ENCODE measurements at regions not wholly inside any gene's neighbourhood (a gene's known extent, or its start where the extent isn't known, plus 50 kb on each side); places are given as distances from the start of the nearest gene placed in this dataset.

DNA sequence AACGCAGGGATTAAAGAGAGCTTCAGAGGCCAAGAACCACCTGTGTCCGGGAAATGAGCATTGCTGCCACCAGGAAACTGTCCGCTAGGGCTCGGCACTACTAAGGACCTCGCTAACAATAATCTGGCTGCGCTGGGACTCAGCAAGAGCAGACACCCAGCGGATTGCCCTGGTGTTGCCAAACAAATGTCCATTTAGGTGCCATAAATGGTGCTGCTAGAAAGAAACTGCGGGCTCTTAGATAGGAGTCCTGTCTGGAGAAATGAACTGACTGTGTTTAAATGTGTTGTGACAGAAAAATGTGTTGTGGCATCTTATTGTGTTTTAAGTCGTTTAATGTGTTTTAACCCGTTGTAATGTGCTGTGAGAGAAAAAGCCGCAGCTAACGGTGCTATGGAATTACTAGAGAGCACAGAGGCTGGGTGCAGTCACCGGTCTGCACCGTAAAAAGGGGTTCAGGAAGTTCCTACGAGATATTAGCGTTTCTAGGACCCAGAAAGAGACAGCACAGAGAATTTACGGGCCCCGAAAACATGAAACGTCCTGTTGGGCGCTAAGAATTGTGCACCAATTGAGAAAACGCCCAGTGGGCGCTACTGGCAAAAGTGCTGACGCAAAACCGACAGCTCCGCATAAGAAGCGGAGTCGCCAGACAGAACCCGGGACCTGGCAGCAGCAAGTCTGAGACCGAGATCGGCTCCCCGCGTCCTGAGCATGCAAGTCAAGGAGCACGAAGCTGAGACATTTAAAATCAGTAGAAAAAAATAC, 90.6 kb downstream of the ANXA2R start:
- H3K36me3 ChIP-seq (ENCODE audit: insufficient read depth, low read length, poor library complexity, severe bottlenecking): no peaks in the 10 kb centered on the region
- intact Hi-C loops (cut with micrococcal nuclease; ENCODE audit: unreplicated experiment): loop anchor here (1.0 to 5.0 kb wide), 8 partner anchors 35 to 173 kb away; partner anchors contain the start of genes ANXA2R and ZNF131
- peaks cover 17% of the 10 kb centered on the region for H3K4me1 ChIP-seq (ENCODE audit: insufficient read depth, low read length, poor library complexity, severe bottlenecking)
- ChIA-PET CTCF (interaction anchor here (0.5 to 2.0 kb wide), 7 partner anchors 41 to 136 kb away, joined by 3 to 9 read pairs (median 4); no protein-coding TSS in a partner anchor), POLR2A (ENCODE audit: low non-redundant PET) (interaction anchor here (0.6 to 1.3 kb wide), 2 partner anchors 21 to 44 kb away, joined by 3 to 5 read pairs; no protein-coding TSS in a partner anchor)
- H3K27ac ChIP-seq (ENCODE audit: low read depth, low read length, poor library complexity, severe bottlenecking): peak overlapping the region; percentile 96
- peaks cover 23% of the 10 kb centered on the region for H3K9me3 ChIP-seq (ENCODE audit: low read depth, low read length, poor library complexity, severe bottlenecking)
- TF ChIP-seq EZH2 (IDR thresholded peaks at IDR 0.05; ENCODE audit: borderline replicate concordance, low read depth, low read length, poor library complexity, severe bottlenecking): no peak
- TF ChIP-seq CTCF (conservative IDR thresholded peaks at IDR 0.05; ENCODE audit: low read depth, low read length): peak; percentile 54
- no TSS peak for BruUV-seq (replicated peaks)
- DNase-seq (ENCODE audit: low spot score): peak; percentile 90
- H3K4me3 ChIP-seq (ENCODE audit: low read depth, low read length, poor library complexity, severe bottlenecking): peak overlapping the region; percentile 49
- no peaks in the 10 kb centered on the region for H3K27me3 ChIP-seq (replicated peaks; ENCODE audit: insufficient read depth, low read depth, low read length, poor library complexity)

GRCh38 chr5:42948961-42949347, 91.2 kb downstream of the ANXA2R start:
- Histone ChIP-seq H3K36me3 (ENCODE audit: insufficient read depth, low read length, poor library complexity, severe bottlenecking) (no peaks in the 10 kb centered on the region), H3K4me3 (ENCODE audit: low read depth, low read length, poor library complexity, severe bottlenecking) (peak overlapping the region; percentile 49), H3K9me3 (ENCODE audit: low read depth, low read length, poor library complexity, severe bottlenecking) (peaks cover 17% of the 10 kb centered on the region), H3K4me1 (ENCODE audit: insufficient read depth, low read length, poor library complexity, severe bottlenecking) (peaks cover 17% of the 10 kb centered on the region), H3K27me3 (replicated peaks; ENCODE audit: insufficient read depth, low read depth, low read length, poor library complexity) (no peaks in the 10 kb centered on the region), H3K27ac (ENCODE audit: low read depth, low read length, poor library complexity, severe bottlenecking) (peak overlapping the region; percentile 96)
- TF ChIP-seq CTCF (conservative IDR thresholded peaks at IDR 0.05; ENCODE audit: low read depth, low read length) (no peak), EZH2 (IDR thresholded peaks at IDR 0.05; ENCODE audit: borderline replicate concordance, low read depth, low read length, poor library complexity, severe bottlenecking) (no peak)
- CTCF ChIA-PET: interaction anchor here (1.7 to 2.0 kb wide), 2 partner anchors 40 to 116 kb away, joined by 3 to 7 read pairs; no protein-coding TSS in a partner anchor
- DNase-seq (ENCODE audit: low spot score): no peak
- POLR2A ChIA-PET (ENCODE audit: low non-redundant PET): no interaction called here
- BruUV-seq (replicated peaks): no TSS peak
- intact Hi-C loops (cut with micrococcal nuclease; ENCODE audit: unreplicated experiment): loop anchor here (1.0 to 2.0 kb wide), 2 partner anchors 34 to 46 kb away; no protein-coding TSS in a partner anchor

DNA sequence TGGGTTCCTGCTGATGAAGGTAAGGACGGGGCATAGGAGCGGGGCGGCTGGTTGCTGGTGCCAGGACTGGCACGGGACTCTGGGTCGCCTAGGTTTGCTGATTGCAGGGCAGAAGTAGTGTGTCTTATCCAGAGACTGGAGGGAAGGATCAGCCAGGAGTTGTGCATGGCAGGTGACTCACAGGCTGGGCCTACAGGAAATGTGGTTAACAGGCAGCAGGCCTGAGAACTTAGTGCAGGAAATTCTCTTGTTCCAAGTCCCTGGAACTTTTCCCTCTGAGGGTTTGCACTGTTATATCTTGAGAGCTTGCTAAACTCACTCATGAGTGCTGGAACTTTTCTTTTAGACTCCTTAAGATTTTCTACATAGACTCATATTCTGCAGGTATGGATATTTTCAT, 95.1 kb downstream of the ANXA2R start:
- Histone ChIP-seq H3K27me3 (replicated peaks; ENCODE audit: insufficient read depth, low read depth, low read length, poor library complexity) (no peaks in the 10 kb centered on the region), H3K9me3 (ENCODE audit: low read depth, low read length, poor library complexity, severe bottlenecking) (no peaks in the 10 kb centered on the region), H3K4me3 (ENCODE audit: low read depth, low read length, poor library complexity, severe bottlenecking) (no peak overlapping the region), H3K4me1 (ENCODE audit: insufficient read depth, low read length, poor library complexity, severe bottlenecking) (peaks cover 9% of the 10 kb centered on the region), H3K36me3 (ENCODE audit: insufficient read depth, low read length, poor library complexity, severe bottlenecking) (no peaks in the 10 kb centered on the region), H3K27ac (ENCODE audit: low read depth, low read length, poor library complexity, severe bottlenecking) (no peak overlapping the region)
- peak; percentile 57 for DNase-seq (ENCODE audit: low spot score)
- ChIA-PET POLR2A (ENCODE audit: low non-redundant PET) (no interaction called here), CTCF (no interaction called here)
- TF ChIP-seq EZH2 (IDR thresholded peaks at IDR 0.05; ENCODE audit: borderline replicate concordance, low read depth, low read length, poor library complexity, severe bottlenecking) (no peak), CTCF (conservative IDR thresholded peaks at IDR 0.05; ENCODE audit: low read depth, low read length) (no peak)
- intact Hi-C loops (cut with micrococcal nuclease; ENCODE audit: unreplicated experiment): no loop called here
- no TSS peak for BruUV-seq (replicated peaks)
